ENCODE measurements at regions not wholly inside any gene's neighbourhood (a gene's known extent, or its start where the extent isn't known, plus 50 kb on each side); places are given as distances from the start of the nearest gene placed in this dataset.

DNA sequence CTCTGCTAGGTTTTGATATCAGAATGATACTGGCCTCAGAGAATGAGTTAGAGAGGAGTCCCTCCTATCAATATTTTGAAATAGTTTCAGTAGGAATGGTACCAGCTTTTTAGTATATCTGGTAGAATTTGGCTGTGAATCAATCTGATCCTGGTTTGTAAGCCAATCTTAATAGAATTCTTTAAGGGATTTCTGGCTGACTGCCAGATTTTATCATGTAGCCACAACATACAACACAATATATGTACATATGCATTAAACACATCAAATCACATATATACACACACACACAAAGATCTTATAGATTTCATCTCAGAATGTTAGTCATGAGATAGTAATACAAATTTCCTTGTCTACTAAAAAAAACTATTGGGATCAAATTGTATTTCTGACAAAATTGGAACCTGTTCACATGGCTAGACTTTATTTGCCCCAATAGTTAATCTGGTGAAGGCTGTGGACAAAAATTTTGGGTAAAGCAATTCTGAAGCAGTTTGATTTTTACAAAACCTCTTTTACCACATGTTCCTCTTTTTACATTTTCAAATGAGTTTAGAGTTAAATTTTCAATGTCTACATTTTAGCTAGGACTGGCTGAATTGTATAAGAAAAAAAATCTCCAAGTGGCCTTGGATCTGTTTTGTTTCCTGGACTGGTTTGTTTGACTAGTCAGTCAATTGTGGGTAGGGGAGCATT, 151.7 kb downstream of the FASLG start:
- Mint-ChIP-seq H3K4me1 (no peaks in the 10 kb centered on the region), H3K9me3 (peaks cover 11% of the 10 kb centered on the region), H3K36me3 (peaks cover 4% of the 10 kb centered on the region), H3K27me3 (no peaks in the 10 kb centered on the region), H3K27ac (no peak overlapping the region), H3K4me3 (no peak overlapping the region)

DNA sequence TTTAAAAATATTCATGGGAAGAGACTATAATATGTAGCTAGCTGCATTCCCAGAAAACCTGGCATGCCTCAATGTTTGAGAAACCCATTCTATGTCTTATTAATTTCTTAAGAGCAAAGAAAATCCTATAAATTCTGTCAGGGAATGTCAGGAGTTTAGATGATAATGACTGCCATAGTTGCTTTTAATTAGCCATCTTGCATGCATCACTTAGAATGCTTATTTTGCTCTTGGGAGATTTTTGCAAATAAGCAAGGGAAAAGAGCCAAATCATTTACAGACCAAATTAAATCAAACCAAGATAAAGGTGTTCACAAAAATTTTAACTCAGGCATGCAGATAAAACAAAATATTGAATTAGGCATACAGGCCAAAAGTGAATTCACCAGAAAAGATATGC, 152.8 kb downstream of the FASLG start:
- Mint-ChIP-seq H3K4me1 (peaks cover 9% of the 10 kb centered on the region), H3K27ac (no peak overlapping the region), H3K4me3 (no peak overlapping the region), H3K36me3 (peaks cover 6% of the 10 kb centered on the region), H3K9me3 (peaks cover 11% of the 10 kb centered on the region), H3K27me3 (no peaks in the 10 kb centered on the region)

DNA sequence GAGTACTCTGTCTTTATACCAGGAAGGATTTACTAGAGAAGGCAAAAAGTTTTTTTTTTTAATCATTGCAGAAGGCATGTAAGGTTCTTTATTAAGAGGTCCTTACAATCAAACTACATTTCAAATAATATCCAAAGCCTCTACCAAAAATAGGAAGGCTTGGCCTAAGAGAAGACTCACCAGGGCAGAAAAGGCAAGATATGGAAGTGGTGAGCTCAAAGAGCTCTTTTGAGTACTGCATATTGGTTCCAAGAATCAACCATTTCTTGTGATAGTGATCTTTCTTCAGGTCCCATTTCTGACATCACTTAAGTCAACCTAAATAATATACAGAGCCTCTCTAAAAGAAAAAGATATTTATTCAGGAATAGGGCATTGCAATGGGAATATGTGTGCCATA, 153.2 kb downstream of the FASLG start:
- peaks cover 9% of the 10 kb centered on the region for H3K36me3 Mint-ChIP-seq
- peaks cover 13% of the 10 kb centered on the region for H3K4me1 Mint-ChIP-seq
- H3K9me3 Mint-ChIP-seq: peaks cover 11% of the 10 kb centered on the region
- H3K27me3 Mint-ChIP-seq: no peaks in the 10 kb centered on the region
- H3K4me3 Mint-ChIP-seq: no peak overlapping the region
- no peak overlapping the region for H3K27ac Mint-ChIP-seq

DNA sequence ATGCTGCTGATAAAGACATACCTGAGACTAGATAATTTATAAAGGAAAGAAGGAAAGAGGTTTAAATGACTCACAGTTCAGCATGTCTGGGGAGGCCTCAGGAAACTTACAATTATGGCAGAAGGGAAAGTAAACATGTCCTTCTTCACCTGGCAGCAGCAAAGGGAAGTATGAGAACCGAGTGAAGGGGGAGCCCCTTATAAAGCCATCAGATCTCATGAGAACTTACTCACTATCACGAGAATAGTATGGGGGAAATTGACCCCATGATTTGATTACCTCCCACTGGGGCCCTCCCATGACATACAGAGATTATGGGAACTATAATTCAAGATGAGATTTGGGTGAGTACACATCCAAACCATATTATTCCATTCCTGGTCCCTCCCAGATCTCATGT, 154.4 kb downstream of the FASLG start:
- Mint-ChIP-seq H3K4me3 (no peak overlapping the region), H3K27me3 (no peaks in the 10 kb centered on the region), H3K9me3 (peaks cover 6% of the 10 kb centered on the region), H3K36me3 (peaks cover 5% of the 10 kb centered on the region), H3K4me1 (peaks cover 25% of the 10 kb centered on the region), H3K27ac (no peak overlapping the region)

DNA sequence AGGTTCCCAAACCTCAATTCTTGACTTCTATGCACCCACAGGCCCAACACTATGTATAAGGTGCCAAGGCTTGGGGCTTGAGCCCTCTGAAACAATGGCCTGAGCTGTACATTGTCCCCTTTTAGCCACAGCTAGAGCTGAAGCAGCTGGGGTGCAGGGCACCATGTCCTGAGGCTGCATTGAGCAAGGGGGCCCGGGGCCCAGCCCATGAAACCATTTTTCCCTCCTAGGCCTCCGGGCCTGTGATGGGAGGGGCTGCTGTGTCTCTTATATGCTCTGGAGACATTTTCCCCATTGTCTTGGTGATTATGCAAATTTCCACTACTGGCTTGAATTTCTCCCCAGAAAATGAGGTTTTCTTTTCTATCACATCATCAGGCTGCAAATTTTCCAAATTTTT, 155.5 kb downstream of the FASLG start:
- Mint-ChIP-seq H3K36me3 (peaks cover 5% of the 10 kb centered on the region), H3K4me1 (peaks cover 36% of the 10 kb centered on the region), H3K9me3 (peaks cover 5% of the 10 kb centered on the region), H3K27ac (no peak overlapping the region), H3K27me3 (no peaks in the 10 kb centered on the region), H3K4me3 (no peak overlapping the region)

DNA sequence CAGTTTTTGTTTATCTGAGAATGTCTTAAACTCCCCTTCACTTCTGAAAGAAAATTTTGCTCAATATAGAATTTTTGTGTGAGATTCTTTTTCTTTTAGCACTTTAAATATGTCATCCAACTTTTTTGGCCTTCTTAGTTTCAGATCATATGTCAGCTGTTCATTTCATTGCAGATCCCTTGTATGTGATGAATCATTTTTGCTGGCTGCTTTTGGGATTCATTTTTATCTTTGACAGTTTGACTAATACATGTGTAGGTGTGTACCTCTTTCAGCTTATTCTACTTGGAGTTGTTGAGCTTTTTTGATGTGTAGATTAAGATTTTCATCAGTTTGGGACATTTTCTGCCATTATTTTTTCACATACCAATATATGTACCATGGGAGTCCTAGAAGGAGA, 156.8 kb downstream of the FASLG start:
- Mint-ChIP-seq H3K27ac (no peak overlapping the region), H3K36me3 (peaks cover 5% of the 10 kb centered on the region), H3K9me3 (peaks cover 5% of the 10 kb centered on the region), H3K4me3 (no peak overlapping the region), H3K27me3 (no peaks in the 10 kb centered on the region), H3K4me1 (peaks cover 48% of the 10 kb centered on the region)

DNA sequence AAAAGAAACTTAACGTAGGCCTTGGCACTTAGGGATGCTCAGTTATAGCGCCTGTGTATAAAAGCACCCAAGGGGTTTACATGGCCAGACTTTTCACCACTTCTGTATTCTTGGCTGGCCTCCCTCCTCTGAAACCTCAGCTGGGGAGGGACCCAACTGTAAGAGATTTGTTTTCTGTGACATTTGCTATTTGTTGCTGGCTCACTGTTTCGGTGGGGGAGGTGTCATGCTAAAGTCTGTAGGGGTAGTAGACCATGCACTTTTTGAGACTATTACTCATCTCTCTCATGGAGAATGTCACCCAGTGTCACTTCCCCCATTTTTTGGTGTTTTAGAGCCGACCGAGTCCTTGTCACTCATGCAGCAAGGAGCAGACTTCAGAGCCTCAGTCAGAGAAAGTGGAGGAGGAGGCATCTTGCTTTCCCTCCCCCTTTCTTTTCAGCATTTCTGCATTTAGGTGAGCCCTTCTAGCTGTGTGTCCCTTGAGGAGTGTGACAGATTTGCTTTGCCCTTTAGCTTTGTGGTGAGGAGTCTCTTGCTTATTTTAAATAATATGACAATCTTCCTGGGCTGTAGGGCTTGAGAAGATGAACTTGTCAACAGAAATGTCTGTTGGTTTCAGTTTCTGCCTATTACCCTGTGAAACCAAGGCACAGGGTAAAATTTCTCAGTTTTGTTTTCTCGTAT, 160.1 kb downstream of the FASLG start:
- Mint-ChIP-seq H3K36me3 (peaks cover 5% of the 10 kb centered on the region), H3K4me3 (peak overlapping the region; percentile 65), H3K9me3 (peaks cover 5% of the 10 kb centered on the region), H3K4me1 (peaks cover 54% of the 10 kb centered on the region), H3K27me3 (no peaks in the 10 kb centered on the region), H3K27ac (peak overlapping the region; percentile 56)

DNA sequence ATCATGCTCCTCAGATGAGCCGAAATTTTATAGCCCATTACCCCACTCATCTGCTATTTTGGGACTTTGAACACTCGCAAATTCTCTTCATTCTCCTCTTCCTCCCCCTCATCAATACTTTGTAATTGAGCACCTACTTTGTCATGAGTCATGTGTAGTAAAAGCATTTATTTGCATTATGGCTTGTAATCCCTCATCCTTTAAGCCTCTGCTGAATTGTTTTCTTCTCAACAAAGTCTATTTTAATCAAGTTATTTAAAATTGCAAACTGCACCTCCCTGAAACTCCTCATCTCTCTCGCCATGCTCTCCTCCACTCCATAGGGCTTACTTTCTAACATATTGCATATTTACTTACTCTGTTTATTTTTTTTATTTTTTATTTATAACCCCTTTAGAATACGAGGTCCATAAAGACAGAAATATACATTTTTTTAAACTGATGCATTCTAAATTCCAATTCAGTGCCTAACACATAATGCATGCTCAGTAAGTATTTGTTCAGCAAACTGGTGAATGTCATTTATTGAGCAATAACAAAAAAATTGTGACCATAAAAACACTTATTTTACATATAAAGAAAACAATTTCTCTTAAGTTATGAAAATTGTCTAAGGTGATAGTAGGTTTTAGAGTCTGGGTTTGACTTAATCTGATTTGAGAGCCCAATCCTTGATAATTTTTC, 161.7 kb downstream of the FASLG start:
- Mint-ChIP-seq H3K9me3 (no peaks in the 10 kb centered on the region), H3K27me3 (no peaks in the 10 kb centered on the region), H3K4me1 (peaks cover 54% of the 10 kb centered on the region), H3K36me3 (peaks cover 5% of the 10 kb centered on the region), H3K27ac (no peak overlapping the region), H3K4me3 (peak overlapping the region; percentile 54)

DNA sequence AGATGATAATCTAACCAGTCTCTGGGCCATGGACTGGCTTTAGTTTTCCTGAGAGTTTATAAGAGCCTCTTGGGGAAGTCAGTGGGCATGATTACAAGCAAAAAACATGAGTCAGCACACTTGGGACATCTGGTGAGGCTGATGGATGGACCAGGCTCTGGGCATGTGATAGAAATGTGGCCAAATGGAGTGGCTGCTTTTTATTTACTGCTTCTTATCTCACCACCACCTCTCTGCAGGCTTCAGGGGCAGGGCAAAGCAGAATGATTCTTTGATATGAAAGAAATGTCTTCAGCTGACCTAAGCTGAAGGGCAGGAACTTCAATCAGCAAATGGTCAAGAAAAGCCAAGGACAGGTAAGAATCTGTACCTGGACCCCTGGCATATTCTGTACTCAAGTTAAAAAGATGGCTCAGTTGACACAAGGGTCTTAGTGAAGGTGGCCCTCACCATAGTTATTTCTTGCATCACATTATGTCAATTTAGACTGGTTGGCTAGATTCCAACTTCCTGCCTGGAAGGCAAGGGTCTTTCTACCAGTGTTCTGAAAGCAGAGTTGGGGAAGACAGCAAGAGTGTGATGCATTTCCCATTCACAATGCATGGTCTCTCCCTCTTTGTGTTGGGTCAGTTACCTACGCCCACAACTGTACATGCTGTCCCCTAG, 162.8 kb downstream of the FASLG start:
- Mint-ChIP-seq H3K4me1 (peaks cover 44% of the 10 kb centered on the region), H3K36me3 (peaks cover 3% of the 10 kb centered on the region), H3K27ac (no peak overlapping the region), H3K4me3 (no peak overlapping the region), H3K27me3 (no peaks in the 10 kb centered on the region), H3K9me3 (no peaks in the 10 kb centered on the region)

DNA sequence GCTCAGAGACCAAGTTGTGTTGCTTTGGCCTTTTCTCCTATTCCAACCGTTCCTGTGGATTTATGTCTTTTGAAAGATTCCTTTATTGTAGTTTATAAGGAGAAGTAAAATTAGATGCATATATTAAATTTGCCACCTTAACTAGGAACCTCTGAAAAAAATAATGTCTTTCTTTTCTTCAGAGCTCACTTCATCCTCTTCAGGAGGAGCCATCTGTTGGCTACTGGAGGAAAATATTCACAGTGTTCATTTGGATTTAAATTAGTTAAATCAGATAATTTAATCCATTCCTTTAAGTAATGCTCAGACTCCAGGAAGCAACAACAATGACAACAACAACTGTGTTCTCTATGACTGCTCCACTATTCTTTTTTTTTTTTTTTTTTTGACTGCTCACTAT, 164.0 kb downstream of the FASLG start:
- H3K27me3 Mint-ChIP-seq: no peaks in the 10 kb centered on the region
- no peak overlapping the region for H3K4me3 Mint-ChIP-seq
- no peaks in the 10 kb centered on the region for H3K9me3 Mint-ChIP-seq
- no peak overlapping the region for H3K27ac Mint-ChIP-seq
- H3K36me3 Mint-ChIP-seq: no peaks in the 10 kb centered on the region
- peaks cover 33% of the 10 kb centered on the region for H3K4me1 Mint-ChIP-seq

DNA sequence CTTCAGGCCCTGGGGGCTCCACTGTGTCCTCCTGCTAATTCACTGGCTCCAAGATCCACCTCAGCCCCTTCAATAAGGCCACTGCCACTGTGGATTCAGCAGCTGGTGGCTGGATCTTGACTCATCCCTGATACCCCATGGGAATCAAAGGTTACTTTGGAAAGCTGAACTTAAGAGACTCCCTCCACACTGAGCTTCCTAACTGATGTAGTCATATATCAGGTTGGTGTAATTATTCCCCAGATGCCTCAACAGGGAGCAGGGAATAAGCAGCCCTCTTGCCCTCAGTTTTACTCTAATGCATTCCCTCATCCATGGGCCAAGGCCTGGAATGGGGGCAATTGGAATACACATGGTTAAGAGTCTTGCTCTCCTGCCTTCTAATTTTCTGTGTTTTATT, 164.6 kb downstream of the FASLG start:
- H3K4me1 Mint-ChIP-seq: peaks cover 26% of the 10 kb centered on the region
- H3K9me3 Mint-ChIP-seq: no peaks in the 10 kb centered on the region
- no peak overlapping the region for H3K27ac Mint-ChIP-seq
- no peaks in the 10 kb centered on the region for H3K27me3 Mint-ChIP-seq
- no peaks in the 10 kb centered on the region for H3K36me3 Mint-ChIP-seq
- no peak overlapping the region for H3K4me3 Mint-ChIP-seq

DNA sequence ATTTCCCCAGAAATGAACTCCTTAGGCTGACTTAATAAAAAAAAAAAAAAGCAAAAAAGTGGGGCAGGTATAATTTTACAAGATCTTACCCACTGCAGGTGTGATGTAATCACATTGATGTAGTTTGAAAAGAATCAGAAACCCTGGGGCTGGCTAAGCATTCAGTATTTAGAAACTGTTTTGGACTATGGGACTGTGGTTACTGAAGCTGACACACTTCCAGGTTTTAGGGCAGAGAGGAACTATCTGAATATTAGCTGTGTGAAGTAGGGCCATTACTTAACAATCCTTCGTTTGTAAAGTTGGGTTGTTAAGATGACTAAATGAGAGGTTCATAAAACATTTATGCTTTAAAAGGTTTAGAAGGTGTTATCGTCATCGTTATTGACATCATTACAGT, 165.3 kb downstream of the FASLG start:
- no peaks in the 10 kb centered on the region for H3K27me3 Mint-ChIP-seq
- no peaks in the 10 kb centered on the region for H3K9me3 Mint-ChIP-seq
- H3K4me3 Mint-ChIP-seq: no peak overlapping the region
- peaks cover 20% of the 10 kb centered on the region for H3K4me1 Mint-ChIP-seq
- H3K36me3 Mint-ChIP-seq: no peaks in the 10 kb centered on the region
- no peak overlapping the region for H3K27ac Mint-ChIP-seq

DNA sequence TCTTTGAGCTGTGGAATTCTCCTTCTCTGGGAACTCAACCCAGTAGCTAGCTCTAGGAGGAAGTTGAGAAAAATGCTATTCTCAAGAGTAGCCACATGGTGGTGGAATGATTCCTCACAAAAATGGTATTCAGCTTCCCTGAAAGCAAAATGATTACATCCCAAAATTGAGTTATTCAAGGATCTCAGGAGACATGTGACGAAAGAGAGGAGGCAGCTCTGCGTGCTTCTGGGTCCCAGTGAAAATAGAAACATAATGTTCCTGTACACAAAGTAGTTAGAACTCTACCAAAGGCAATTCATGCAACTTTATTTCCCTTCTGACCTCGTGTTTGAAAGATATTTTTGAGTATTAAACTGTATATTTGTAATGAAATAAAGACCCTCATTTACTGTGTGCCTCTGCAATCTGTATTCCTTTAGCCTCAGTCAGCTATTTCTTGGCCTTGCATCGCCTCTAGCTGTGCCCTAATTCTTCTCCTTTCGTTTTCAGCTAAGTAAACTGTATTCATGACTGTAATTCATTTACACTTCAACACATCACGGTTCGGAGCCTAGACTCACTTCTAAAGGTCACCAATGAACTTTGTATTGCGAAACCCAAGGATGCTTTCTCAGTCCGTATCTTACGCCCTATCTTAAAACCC, 167.3 kb downstream of the FASLG start:
- H3K4me1 Mint-ChIP-seq: peaks cover 5% of the 10 kb centered on the region
- no peaks in the 10 kb centered on the region for H3K27me3 Mint-ChIP-seq
- H3K4me3 Mint-ChIP-seq: no peak overlapping the region
- no peaks in the 10 kb centered on the region for H3K9me3 Mint-ChIP-seq
- no peaks in the 10 kb centered on the region for H3K36me3 Mint-ChIP-seq
- H3K27ac Mint-ChIP-seq: no peak overlapping the region

DNA sequence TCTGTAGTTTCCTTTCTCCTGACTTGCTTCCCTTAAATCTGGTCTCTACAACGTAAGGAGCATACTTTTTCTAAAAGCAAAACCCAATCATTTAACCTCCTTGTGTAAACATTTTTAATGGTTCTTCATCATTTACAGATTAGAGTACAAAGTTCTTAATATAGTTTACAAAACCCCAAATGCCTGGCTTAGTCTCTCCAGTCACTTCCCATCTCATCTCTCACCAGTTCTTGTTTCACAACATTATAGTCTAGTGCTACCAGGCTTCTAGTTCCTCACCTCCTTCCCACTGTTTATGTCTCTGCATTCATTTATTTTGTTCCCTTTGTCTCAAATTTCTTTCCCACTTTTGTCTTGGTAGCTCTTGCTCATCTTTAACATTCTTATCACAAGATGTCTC, 168.4 kb downstream of the FASLG start:
- Mint-ChIP-seq H3K27ac (no peak overlapping the region), H3K9me3 (no peaks in the 10 kb centered on the region), H3K4me3 (no peak overlapping the region)

DNA sequence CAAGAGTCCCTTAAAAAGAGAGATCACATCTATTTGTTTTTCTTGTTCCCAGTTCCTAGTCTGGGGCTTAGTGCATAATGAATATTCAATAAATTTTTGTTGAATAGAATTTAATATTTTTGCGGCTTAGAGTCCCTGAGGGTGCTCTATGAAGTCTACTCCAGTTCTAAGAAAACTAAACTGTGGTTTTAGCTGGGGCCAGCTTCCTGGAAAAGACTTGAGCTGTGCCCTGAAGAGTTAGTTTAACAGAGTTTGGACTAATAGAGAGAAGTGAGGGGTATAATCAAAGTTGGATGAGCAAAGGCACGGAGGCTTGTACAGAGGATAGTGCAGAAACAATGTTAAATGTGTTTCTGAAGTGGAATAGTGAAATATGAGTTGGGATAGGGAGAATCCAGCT, 168.9 kb downstream of the FASLG start:
- no peaks in the 10 kb centered on the region for H3K36me3 Mint-ChIP-seq
- no peak overlapping the region for H3K27ac Mint-ChIP-seq
- H3K27me3 Mint-ChIP-seq: no peaks in the 10 kb centered on the region
- H3K4me3 Mint-ChIP-seq: no peak overlapping the region
- H3K4me1 Mint-ChIP-seq: peaks cover 5% of the 10 kb centered on the region
- no peaks in the 10 kb centered on the region for H3K9me3 Mint-ChIP-seq

More for the DNA sequence above, 168.4 kb downstream of the FASLG start:
- Mint-ChIP-seq H3K36me3 (no peaks in the 10 kb centered on the region), H3K4me1 (peaks cover 5% of the 10 kb centered on the region), H3K27me3 (no peaks in the 10 kb centered on the region)

Data from activated naive CD4-positive, alpha-beta T cell treated with anti-CD3 and anti-CD28 coated beads, Interleukin-2, amount 50 U/mL, for 24 hours (primary cell).